Lower leg skin (tissue), 3 donors: ENCODE measurements at regions not wholly inside any gene's neighbourhood (a gene's known extent, or its start where the extent isn't known, plus 50 kb on each side); places are given as distances from the start of the nearest gene placed in this dataset.

Experiments
- CTCF ChIP-seq, 3 donors: fragments of 450-650 bp; IDR thresholded peaks; one replicate each; pipeline ENCODE4 v1.5.1; 2016; ENCODE audit warnings: antibody characterized with exemption in 3 of 3, mild to moderate bottlenecking in 3 of 3, moderate library complexity in 2 of 3
- POLR2A ChIP-seq, 2 donors: fragments of 450-650 bp; IDR thresholded peaks; one replicate each; pipeline ENCODE4 v1.6.1; 2016 to 2017; ENCODE audit warnings: antibody characterized with exemption in 2 of 2, mild to moderate bottlenecking in 1 of 2, moderate library complexity in 1 of 2

GRCh38 chr14:104246401-104247335 lies 108.3 kb downstream of the KIF26A start:
- TF ChIP-seq CTCF (IDR thresholded peaks at IDR 0.05) (no peak), POLR2A (IDR thresholded peaks at IDR 0.05) (no peak)
